Transverse colon (tissue), 4 donors: ENCODE measurements at regions not wholly inside any gene's neighbourhood (a gene's known extent, or its start where the extent isn't known, plus 50 kb on each side); places are given as distances from the start of the nearest gene placed in this dataset.

Experiments
- DNase-seq: peaks from one replicate; pipeline ENCODE4 v3.0.0-alpha.2; 2019
- H3K27ac ChIP-seq, 4 donors: fragments of 200-600 bp; sonication (generic); 2 replicates each; pipeline ENCODE4 v1.5.1; 2016 to 2018; ENCODE audit warnings: inconsistent platforms in 4 of 4
- H3K27me3 ChIP-seq: fragments of 200-600 bp; sonication (generic); 2 replicates; pipeline ENCODE4 v1.5.1; 2017; ENCODE audit warnings: inconsistent platforms
- H3K36me3 ChIP-seq, 4 donors: fragments of 200-600 bp; sonication (generic); 2 replicates each; pipeline ENCODE4 v1.5.1; 2017 to 2019; ENCODE audit warnings: inconsistent platforms in 4 of 4
- H3K4me1 ChIP-seq, 4 donors: fragments of 200-600 bp; sonication (generic); 2 replicates each; pipeline ENCODE4 v1.5.1; 2017 to 2020; ENCODE audit warnings: inconsistent platforms in 4 of 4
- H3K4me3 ChIP-seq, 4 donors: fragments of 200-600 bp; sonication (generic); 1 replicate in 1 of 4; 2 replicates in 3 of 4; pipeline versions ENCODE4 v1.5.1 to v1.6.1; 2017 to 2019; ENCODE audit warnings: inconsistent platforms in 4 of 4
- H3K9me3 ChIP-seq, 2 donors: fragments of 200-600 bp; sonication (generic); 2 replicates each; pipeline ENCODE4 v1.5.1; 2017 to 2019; ENCODE audit warnings: inconsistent platforms in 2 of 2
- EP300 ChIP-seq: sonication (generic); formaldehyde crosslinking; IDR thresholded peaks from one replicate; pipeline ENCODE4 v1.6.1; 2017; ENCODE audit warnings: antibody characterized with exemption, low read depth
- POLR2A ChIP-seq: fragments of 450-650 bp; IDR thresholded peaks from one replicate; pipeline ENCODE4 v1.6.1; 2016; ENCODE audit warnings: antibody characterized with exemption, mild to moderate bottlenecking, moderate library complexity
- POLR2AphosphoS5 ChIP-seq, 3 donors: sonication (generic); formaldehyde crosslinking; IDR thresholded peaks; one replicate each; pipeline ENCODE4 v1.6.1; 2016; ENCODE audit warnings: antibody characterized with exemption in 3 of 3
- WGBS, 2 donors: methylation state at CpG; one replicate each; pipeline ENCODE4 v1.1.5; 2018; ENCODE audit warnings: low coverage in 1 of 2; 5-methylcytosine and 5-hydroxymethylcytosine counted together
- in situ Hi-C, 4 donors: fragments of 200-750 bp; cut with MboI; loops; one replicate each; pipeline versions ENCODE4 v1.15.0 to v1.15.1; 2017; ENCODE audit warnings: low sequenced_read_pairs in 3 of 4, low pct_ligation_motif_present in 1 of 4, low pct_unique_long_range_greater_than_20kb in 1 of 4
- intact Hi-C: fragments of 100-400 bp; cut with DNase I; formaldehyde crosslinking; loops from one replicate; pipeline ENCODE4 v1.15.1; 2023; ENCODE audit warnings: low total_unique reads
- TF ChIP-seq, protein P1 (sequence below), 5 experiments: fragments of 200-600 bp in 3 of 5; fragments of 450-650 bp in 2 of 5; sonication (generic) in 3 of 5; IDR thresholded peaks; 1 replicate in 2 of 5; 2 replicates in 3 of 5; pipeline ENCODE4 v1.5.1; 2016 to 2017; ENCODE audit warnings: antibody characterized with exemption in 5 of 5, inconsistent platforms in 3 of 5, mild to moderate bottlenecking in 2 of 5, moderate library complexity in 1 of 5

DNA sequence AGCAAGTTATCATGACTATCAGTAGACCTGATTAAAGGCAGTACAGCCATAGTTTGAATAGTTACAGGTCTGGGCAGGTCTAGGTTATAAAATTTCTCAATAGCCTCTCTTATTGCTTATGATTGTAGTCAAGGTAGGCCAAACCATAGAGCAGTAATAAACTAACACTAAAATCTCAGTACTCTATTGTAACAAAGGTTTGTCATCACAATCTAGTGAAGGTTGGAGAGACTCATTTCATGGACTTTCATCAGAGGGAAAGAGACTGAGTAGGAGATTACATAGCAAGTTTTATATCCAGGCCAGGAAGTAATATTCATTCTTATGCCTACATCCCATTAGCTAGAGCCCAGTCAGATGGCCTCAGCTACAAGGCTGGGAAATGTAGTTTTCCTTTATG is 141.0 kb downstream of the ASB9 start:
- intact Hi-C loops = no loop called here
- Histone ChIP-seq H3K4me1 (no peaks in the 10 kb centered on the region), H3K9me3 (no peaks in the 10 kb centered on the region), H3K27ac (peak overlapping the region; percentile 33 to 63 (median 40)), H3K4me3 (no peak overlapping the region), H3K27me3 (no peaks in the 10 kb centered on the region), H3K36me3 (no peaks in the 10 kb centered on the region)
- in situ Hi-C loops = loop anchor here in 2 of 4 donors (25.0 kb wide), 1 partner anchor 1067 kb away; no protein-coding TSS in a partner anchor
- no peak for DNase-seq
- TF ChIP-seq POLR2AphosphoS5 (IDR thresholded peaks at IDR 0.05) (no peak), POLR2A (no peak), EP300 (no peak)
- TF ChIP-seq, protein P1, sequence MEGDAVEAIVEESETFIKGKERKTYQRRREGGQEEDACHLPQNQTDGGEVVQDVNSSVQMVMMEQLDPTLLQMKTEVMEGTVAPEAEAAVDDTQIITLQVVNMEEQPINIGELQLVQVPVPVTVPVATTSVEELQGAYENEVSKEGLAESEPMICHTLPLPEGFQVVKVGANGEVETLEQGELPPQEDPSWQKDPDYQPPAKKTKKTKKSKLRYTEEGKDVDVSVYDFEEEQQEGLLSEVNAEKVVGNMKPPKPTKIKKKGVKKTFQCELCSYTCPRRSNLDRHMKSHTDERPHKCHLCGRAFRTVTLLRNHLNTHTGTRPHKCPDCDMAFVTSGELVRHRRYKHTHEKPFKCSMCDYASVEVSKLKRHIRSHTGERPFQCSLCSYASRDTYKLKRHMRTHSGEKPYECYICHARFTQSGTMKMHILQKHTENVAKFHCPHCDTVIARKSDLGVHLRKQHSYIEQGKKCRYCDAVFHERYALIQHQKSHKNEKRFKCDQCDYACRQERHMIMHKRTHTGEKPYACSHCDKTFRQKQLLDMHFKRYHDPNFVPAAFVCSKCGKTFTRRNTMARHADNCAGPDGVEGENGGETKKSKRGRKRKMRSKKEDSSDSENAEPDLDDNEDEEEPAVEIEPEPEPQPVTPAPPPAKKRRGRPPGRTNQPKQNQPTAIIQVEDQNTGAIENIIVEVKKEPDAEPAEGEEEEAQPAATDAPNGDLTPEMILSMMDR (IDR thresholded peaks at IDR 0.05) = no peak

DNA sequence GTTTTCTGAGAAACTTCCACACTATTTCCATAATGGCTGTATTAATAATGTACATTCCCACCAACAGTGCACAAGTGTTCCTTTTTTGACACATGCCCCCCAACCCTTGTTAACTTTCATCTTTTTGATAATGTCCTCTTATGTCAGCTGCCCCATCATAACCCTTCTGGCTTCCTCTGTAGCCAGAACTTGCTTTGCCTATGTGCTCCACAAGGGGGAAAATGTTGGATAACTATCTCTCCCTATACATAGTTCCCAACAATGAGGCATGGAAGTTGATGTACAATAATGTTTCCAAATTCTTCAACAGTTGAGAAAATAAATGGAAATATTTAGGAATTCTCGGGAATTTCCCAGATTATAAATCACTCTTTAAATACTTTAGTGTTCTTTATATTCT is 142.9 kb downstream of the ASB9 start:
- no peak for DNase-seq
- 70 to 90% methylated on average over 1 of the region's 1 CpG for WGBS, 2 donors
- TF ChIP-seq, protein P1 (IDR thresholded peaks at IDR 0.05) = no peak
- TF ChIP-seq POLR2AphosphoS5 (IDR thresholded peaks at IDR 0.05) (no peak), POLR2A (no peak), EP300 (no peak)
- Histone ChIP-seq H3K36me3 (no peaks in the 10 kb centered on the region), H3K4me3 (no peak overlapping the region), H3K27me3 (no peaks in the 10 kb centered on the region), H3K9me3 (no peaks in the 10 kb centered on the region), H3K27ac (no peak overlapping the region), H3K4me1 (no peaks in the 10 kb centered on the region)
- in situ Hi-C loops (loop anchor here in 2 of 4 donors (25.0 kb wide), 1 partner anchor 1065 kb away; no protein-coding TSS in a partner anchor), intact Hi-C loops (no loop called here)

GRCh38 chrX:15116900-15117299 is 153.0 kb downstream of the ASB9 start:
- 73% methylated on average over 2 of the region's 2 CpGs; no CpG with 5 or more reads in 1 of the 2 donors for WGBS, 2 donors
- no peaks in the 10 kb centered on the region for H3K36me3 ChIP-seq
- no peak overlapping the region for H3K27ac ChIP-seq
- no peak for DNase-seq
- TF ChIP-seq POLR2AphosphoS5 (IDR thresholded peaks at IDR 0.05) = no peak
- no peak for TF ChIP-seq EP300
- TF ChIP-seq POLR2A = no peak
- TF ChIP-seq, protein P1 (IDR thresholded peaks at IDR 0.05) = no peak
- no peak overlapping the region for H3K4me3 ChIP-seq
- intact Hi-C loops (no loop called here), in situ Hi-C loops (no loop called here)
- no peaks in the 10 kb centered on the region for H3K9me3 ChIP-seq
- no peaks in the 10 kb centered on the region for H3K4me1 ChIP-seq
- H3K27me3 ChIP-seq = no peaks in the 10 kb centered on the region

DNA sequence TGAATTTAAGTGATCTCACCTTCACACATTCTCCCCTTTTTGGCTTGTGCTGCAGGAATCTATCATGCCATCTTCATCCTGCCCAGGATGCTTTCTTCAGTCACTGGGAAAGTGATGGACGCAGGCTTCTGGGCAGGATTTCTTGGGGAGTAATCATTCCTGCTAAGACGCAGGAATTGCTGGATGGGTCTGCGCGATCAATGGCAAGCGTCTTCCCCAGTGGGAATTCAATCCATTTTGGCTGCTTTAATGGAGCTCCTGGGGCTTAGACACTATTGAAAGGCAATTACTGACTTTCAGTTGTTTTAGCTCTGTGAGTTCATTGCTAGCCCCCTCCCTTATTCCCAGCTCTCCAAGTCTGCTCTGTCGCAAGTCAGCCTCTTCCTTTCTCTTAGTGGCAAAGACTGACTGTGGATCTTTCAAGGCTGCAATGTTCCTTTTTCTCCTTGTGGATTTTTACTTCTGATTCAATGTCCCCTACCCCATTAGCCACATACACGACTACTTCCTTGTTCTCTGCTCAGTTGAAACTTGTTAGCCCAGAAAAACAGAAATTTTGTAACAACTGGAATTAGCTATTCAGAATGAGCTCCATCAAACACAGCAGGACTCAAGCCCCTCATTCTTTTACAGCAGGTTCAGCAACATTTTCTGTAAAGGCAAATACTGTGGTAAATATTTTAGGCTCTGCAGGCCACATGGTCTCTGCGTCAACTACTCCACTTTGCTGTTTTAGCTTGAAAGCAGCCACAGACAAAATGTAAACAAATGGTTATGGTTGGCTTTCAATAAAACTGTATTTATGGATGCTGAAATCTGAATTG is 154.9 kb downstream of the ASB9 start:
- H3K27me3 ChIP-seq = no peaks in the 10 kb centered on the region
- in situ Hi-C loops = no loop called here
- H3K4me3 ChIP-seq = no peak overlapping the region
- H3K4me1 ChIP-seq = no peaks in the 10 kb centered on the region
- H3K27ac ChIP-seq = no peak overlapping the region
- no peaks in the 10 kb centered on the region for H3K36me3 ChIP-seq
- no peaks in the 10 kb centered on the region for H3K9me3 ChIP-seq
- WGBS, 2 donors = 68 to 83% methylated on average over 1 to 8 of the region's 8 CpGs
- intact Hi-C loops = no loop called here
- DNase-seq = no peak
- TF ChIP-seq POLR2A (no peak), POLR2AphosphoS5 (IDR thresholded peaks at IDR 0.05) (no peak), EP300 (no peak)
- TF ChIP-seq, protein P1 (IDR thresholded peaks at IDR 0.05) = no peak
